ENCODE measurements at regions not wholly inside any gene's neighbourhood (a gene's known extent, or its start where the extent isn't known, plus 50 kb on each side); places are given as distances from the start of the nearest gene placed in this dataset.

GRCh38 chr22:48261706-48262105, 1499.3 kb downstream of the TBC1D22A start:
- ChIA-PET CTCF (ENCODE audit: low intra/inter-chr PET ratio, low total read pairs) (no interaction called here), POLR2A (no interaction called here)
- TF ChIP-seq ATF7-NPFF (CRISPR knock-in tag; IDR thresholded peaks at IDR 0.05; ENCODE audit: low read depth) (no peak), ZNF605 (CRISPR knock-in tag; IDR thresholded peaks at IDR 0.05) (no peak), ZBTB39 (CRISPR knock-in tag; IDR thresholded peaks at IDR 0.05) (no peak), NFYC (CRISPR knock-in tag; IDR thresholded peaks at IDR 0.05) (no peak), HMG20B (CRISPR knock-in tag; conservative IDR thresholded peaks at IDR 0.05) (no peak), ZNF660 (CRISPR knock-in tag; IDR thresholded peaks at IDR 0.05; ENCODE audit: borderline replicate concordance, low read depth) (no peak), FLYWCH1 (CRISPR knock-in tag; IDR thresholded peaks at IDR 0.05) (no peak), ZNF17 (CRISPR knock-in tag; IDR thresholded peaks at IDR 0.05) (no peak), NFAT5 (CRISPR knock-in tag; IDR thresholded peaks at IDR 0.05) (no peak), NFATC3 (CRISPR knock-in tag; IDR thresholded peaks at IDR 0.05) (no peak), ZSCAN22 (CRISPR knock-in tag; IDR thresholded peaks at IDR 0.05) (no peak), NR2F6 (IDR thresholded peaks at IDR 0.05) (no peak), NR2F6 (CRISPR knock-in tag; IDR thresholded peaks at IDR 0.05) (no peak), MAFK (conservative IDR thresholded peaks at IDR 0.05 in 1 of 2, IDR thresholded peaks at IDR 0.05 in 1 of 2; ENCODE audit: low read length in 2 of 2) (no peak)
- FAIRE-seq (no peak), ATAC-seq (no peak), DNase-seq (ENCODE audit: low spot score) (no peak)
- intact Hi-C loops (cut with micrococcal nuclease; ENCODE audit: unreplicated experiment) (no loop called here), in situ Hi-C loops (cut with HindIII; ENCODE audit: extremely low pct_ligation_motif_present, low pct_unique_long_range_greater_than_20kb) (no loop called here)
- Histone ChIP-seq H3K4me1 (ENCODE audit: insufficient read depth, low read length) (no peaks in the 10 kb centered on the region), H4K20me1 (ENCODE audit: insufficient read depth, low read length) (no peaks in the 10 kb centered on the region), H3K9ac (ENCODE audit: insufficient read depth, low read depth, low read length) (no peak overlapping the region), H2AFZ (ENCODE audit: low read length) (no peak overlapping the region), H3K4me3 (replicated peaks in 1 of 3; ENCODE audit: insufficient read depth in 1 of 3, low read depth in 2 of 3, low read length in 3 of 3) (no peak overlapping the region), H3K27me3 (ENCODE audit: control insufficient read depth in 1 of 2, insufficient read depth in 2 of 2, low read length in 2 of 2) (peaks cover 2 to 35% of the 10 kb centered on the region in 2 experiments; a peak in 4 of 5 replicates), H3K79me2 (ENCODE audit: insufficient read depth, low read length) (no peaks in the 10 kb centered on the region), H3K27ac (ENCODE audit: extremely low read length, insufficient read depth, low read length) (no peak overlapping the region), H3K9me3 (ENCODE audit: low read length) (0 out of 2 replicates have a peak, but pooled peaks cover 5% of the 10 kb centered on the region), H3K4me2 (ENCODE audit: low read depth, low read length) (no peak overlapping the region), H3K36me3 (replicated peaks in 1 of 2; ENCODE audit: control insufficient read depth in 1 of 2, insufficient read depth in 2 of 2, low read length in 2 of 2) (no peaks in the 10 kb centered on the region)
- no CpG with 5 or more reads among the region's 2 CpGs for WGBS (ENCODE audit: low lambda C conversion rate)
- BruUV-seq (replicated peaks) = no TSS peak

Data from HepG2 (cell line).